GM21360 (cell line): ENCODE measurements at regions not wholly inside any gene's neighbourhood (a gene's known extent, or its start where the extent isn't known, plus 50 kb on each side); places are given as distances from the start of the nearest gene placed in this dataset.

Source experiments
- ATAC-seq: cut with Tn5 transposase; IDR thresholded peaks from one replicate; pipeline ENCODE4 v1.9.1; 2021; ENCODE audit warnings: mild to moderate bottlenecking, moderate library complexity; ENCODE audit not compliant: unreplicated experiment

- ATAC-seq, result peak; percentile 43
Observed at GRCh38 chr4:121277194-121278105, 103.4 kb downstream of the QRFPR start.

GRCh38 chr4:121273191-121273590 is 107.6 kb downstream of the QRFPR start:
- ATAC-seq, result no peak

- ATAC-seq, result peak; percentile 96
Observed at GRCh38 chr4:121272526-121272925, 108.3 kb downstream of the QRFPR start.

- ATAC-seq, result no peak
Observed at GRCh38 chr4:121270389-121270788, 106.3 kb upstream of the TNIP3 start.

GRCh38 chr4:121269001-121269400 is 104.9 kb upstream of the TNIP3 start:
- no peak for ATAC-seq

- ATAC-seq, result no peak
Observed at GRCh38 chr4:121266982-121267381, 102.9 kb upstream of the TNIP3 start.

GRCh38 chr4:121256887-121257466 is 92.9 kb upstream of the TNIP3 start:
- no peak for ATAC-seq

- peak; percentile 99 for ATAC-seq
Observed at GRCh38 chr4:121255986-121256750, 92.0 kb upstream of the TNIP3 start.

- no peak for ATAC-seq
Observed at GRCh38 chr4:121253961-121254360, 89.8 kb upstream of the TNIP3 start.

- ATAC-seq, result peak; percentile 30
Observed at GRCh38 chr4:121252224-121252806, 88.2 kb upstream of the TNIP3 start.

GRCh38 chr4:121248747-121249146 is 84.6 kb upstream of the TNIP3 start:
- no peak for ATAC-seq

- ATAC-seq, result no peak
Observed at GRCh38 chr4:121246698-121247097, 82.6 kb upstream of the TNIP3 start.

GRCh38 chr4:121243485-121243884 is 79.4 kb upstream of the TNIP3 start:
- ATAC-seq, result peak; percentile 49

GRCh38 chr4:121242188-121242750 is 78.1 kb upstream of the TNIP3 start:
- ATAC-seq, result no peak

- ATAC-seq, result no peak
Observed at GRCh38 chr4:121239951-121240350, 75.8 kb upstream of the TNIP3 start.

GRCh38 chr4:121238461-121238860 is 74.3 kb upstream of the TNIP3 start:
- no peak for ATAC-seq

- no peak for ATAC-seq
Observed at GRCh38 chr4:121237069-121237399, 72.9 kb upstream of the TNIP3 start.

- no peak for ATAC-seq
Observed at GRCh38 chr4:121236353-121237068, 72.4 kb upstream of the TNIP3 start.

- ATAC-seq, result no peak
Observed at GRCh38 chr4:121233982-121234381, 69.9 kb upstream of the TNIP3 start.

- no peak for ATAC-seq
Observed at GRCh38 chr4:121229993-121230392, 65.9 kb upstream of the TNIP3 start.
